ENCODE measurements at regions not wholly inside any gene's neighbourhood (a gene's known extent, or its start where the extent isn't known, plus 50 kb on each side); places are given as distances from the start of the nearest gene placed in this dataset.

- Histone ChIP-seq H3K9ac (no peak overlapping the region), H2AFZ (ENCODE audit: low read depth) (no peak overlapping the region), H3F3A (replicated peaks; ENCODE audit: insufficient read depth) (no peaks in the 10 kb centered on the region), H3K9me3 (no peaks in the 10 kb centered on the region), H3K27ac (ENCODE audit: low read depth in 2 of 2, low read length in 1 of 2) (no peak overlapping the region), H3K4me2 (no peak overlapping the region), H4K20me1 (ENCODE audit: insufficient read depth) (no peaks in the 10 kb centered on the region), H3K4me3 (ENCODE audit: low read depth in 2 of 2, low read length in 1 of 2) (no peak overlapping the region), H3K79me2 (ENCODE audit: insufficient read depth) (no peaks in the 10 kb centered on the region), H3K9me2 (no peaks in the 10 kb centered on the region), H3K36me3 (replicated peaks in 1 of 2; ENCODE audit: control insufficient read depth in 1 of 2, insufficient read depth in 2 of 2, low read length in 1 of 2) (no peaks in the 10 kb centered on the region), H3K4me1 (ENCODE audit: control insufficient read depth in 1 of 2, insufficient read depth in 2 of 2, low read depth in 1 of 2, low read length in 1 of 2) (peaks cover 0 to 4% of the 10 kb centered on the region in 2 experiments; a peak in 1 of 4 replicates), H3K27me3 (ENCODE audit: insufficient read depth) (no peaks in the 10 kb centered on the region)
- TF ChIP-seq RFX5 (IDR thresholded peaks at IDR 0.05; ENCODE audit: low read length) (no peak), FOXM1 (IDR thresholded peaks at IDR 0.05; ENCODE audit: low read depth) (no peak), USF1 (IDR thresholded peaks at IDR 0.05; ENCODE audit: borderline replicate concordance, low read depth) (no peak), CTCF (IDR thresholded peaks at IDR 0.05) (no peak), EZH2phosphoT487 (IDR thresholded peaks at IDR 0.05; ENCODE audit: borderline replicate concordance, low read depth) (no peak), TAF1 (IDR thresholded peaks at IDR 0.05; ENCODE audit: borderline replicate concordance, low read depth, low read length) (no peak), USF2 (IDR thresholded peaks at IDR 0.05; ENCODE audit: borderline replicate concordance, low read depth, low read length) (no peak), NFIC (IDR thresholded peaks at IDR 0.05; ENCODE audit: borderline replicate concordance) (no peak), TCF12 (IDR thresholded peaks at IDR 0.05) (no peak), RXRA (IDR thresholded peaks at IDR 0.05; ENCODE audit: borderline replicate concordance, low read depth) (no peak), ZBTB33 (IDR thresholded peaks at IDR 0.05; ENCODE audit: borderline replicate concordance, low read depth) (no peak)
- DNase-seq = no peak
- POLR2A ChIA-PET = no interaction called here
- 0% methylated on average over 2 of the region's 2 CpGs for WGBS (ENCODE audit: low lambda C conversion rate)
- CTCF ChIA-PET = no interaction called here
Measured at GRCh38 chrX:14359316-14359715, 170.0 kb upstream of the GLRA2 start.

GRCh38 chrX:14357314-14357713 lies 172.0 kb upstream of the GLRA2 start:
- no peak for DNase-seq
- Histone ChIP-seq H3K4me1 (ENCODE audit: control insufficient read depth in 1 of 2, insufficient read depth in 2 of 2, low read depth in 1 of 2, low read length in 1 of 2) (peaks cover 0 to 4% of the 10 kb centered on the region in 2 experiments; a peak in 1 of 4 replicates), H3K36me3 (replicated peaks in 1 of 2; ENCODE audit: control insufficient read depth in 1 of 2, insufficient read depth in 2 of 2, low read length in 1 of 2) (no peaks in the 10 kb centered on the region), H3F3A (replicated peaks; ENCODE audit: insufficient read depth) (no peaks in the 10 kb centered on the region), H3K27ac (ENCODE audit: low read depth in 2 of 2, low read length in 1 of 2) (no peak overlapping the region), H3K9ac (no peak overlapping the region), H3K27me3 (ENCODE audit: insufficient read depth) (no peaks in the 10 kb centered on the region), H2AFZ (ENCODE audit: low read depth) (no peak overlapping the region), H3K9me3 (no peaks in the 10 kb centered on the region), H3K9me2 (no peaks in the 10 kb centered on the region), H3K4me3 (ENCODE audit: low read depth in 2 of 2, low read length in 1 of 2) (no peak overlapping the region), H3K4me2 (no peak overlapping the region), H4K20me1 (ENCODE audit: insufficient read depth) (no peaks in the 10 kb centered on the region), H3K79me2 (ENCODE audit: insufficient read depth) (no peaks in the 10 kb centered on the region)
- POLR2A ChIA-PET = no interaction called here
- CTCF ChIA-PET = no interaction called here
- no peak for TF ChIP-seq SIN3A (IDR thresholded peaks at IDR 0.05; ENCODE audit: borderline replicate concordance, low read depth, low read length)
- no peak for TF ChIP-seq USF2 (IDR thresholded peaks at IDR 0.05; ENCODE audit: borderline replicate concordance, low read depth, low read length)
- TF ChIP-seq MXI1 (IDR thresholded peaks at IDR 0.05; ENCODE audit: low read depth, low read length) = no peak
- TF ChIP-seq ELF1 (IDR thresholded peaks at IDR 0.05) = no peak
- no peak for TF ChIP-seq NRF1 (IDR thresholded peaks at IDR 0.05; ENCODE audit: low read depth, low read length)
- TF ChIP-seq EP300 (IDR thresholded peaks at IDR 0.05; ENCODE audit: borderline replicate concordance in 1 of 2, low read depth in 1 of 2, low read length in 1 of 2) = no peak
- no peak for TF ChIP-seq TEAD4 (IDR thresholded peaks at IDR 0.05; ENCODE audit: borderline replicate concordance, insufficient read depth)
- TF ChIP-seq FOXM1 (IDR thresholded peaks at IDR 0.05; ENCODE audit: low read depth) = no peak
- TF ChIP-seq EZH2phosphoT487 (IDR thresholded peaks at IDR 0.05; ENCODE audit: borderline replicate concordance, low read depth) = no peak
- TF ChIP-seq JUND (IDR thresholded peaks at IDR 0.05) = no peak
- TF ChIP-seq RCOR1 (IDR thresholded peaks at IDR 0.05; ENCODE audit: low read length) = no peak
- no peak for TF ChIP-seq ZBTB33 (IDR thresholded peaks at IDR 0.05; ENCODE audit: borderline replicate concordance, low read depth)

All from SK-N-SH (cell line).